ENCODE measurements at regions not wholly inside any gene's neighbourhood (a gene's known extent, or its start where the extent isn't known, plus 50 kb on each side); places are given as distances from the start of the nearest gene placed in this dataset.

- TF ChIP-seq CTCF (IDR thresholded peaks at IDR 0.05) (no peak), POLR2A (IDR thresholded peaks at IDR 0.05) (no peak)
These were observed 196.1 kb upstream of the GK2 start for GRCh38 chr4:79604152-79604551.
